SK-N-SH (cell line): ENCODE measurements at regions not wholly inside any gene's neighbourhood (a gene's known extent, or its start where the extent isn't known, plus 50 kb on each side); places are given as distances from the start of the nearest gene placed in this dataset.
"Not testable (repeated sequence)": the region's sequence is repeated elsewhere in the genome, so short reads cannot be mapped to it uniquely, and the experiment has no call there.

Experiments used
- CTCF ChIA-PET: fragments of 300-600, 350-600 bp; formaldehyde crosslinking; extraction: SDS; loops from one replicate; lab custom pipeline; 2021; lab: Yijun Ruan, JAX
- POLR2A ChIA-PET: fragments of 350-600 bp; sonication (Branson Sonifier 250); formaldehyde crosslinking; extraction: SDS; loops from one replicate; lab custom pipeline; 2020; ENCODE audit warnings: antibody characterized with exemption, inconsistent platforms; lab: Yijun Ruan, JAX
- DNase-seq: peaks from one replicate; pipeline ENCODE4 v3.0.0; 2012
- H2AFZ ChIP-seq: fragments of 200-600 bp; sonication (generic); 2 replicates; pipeline ENCODE4 v1.8.1; 2016; ENCODE audit warnings: antibody characterized with exemption, mild to moderate bottlenecking, low read depth
- H3F3A ChIP-seq: fragments of 200-600 bp; sonication (generic); replicated peaks from 2 replicates; pipeline ENCODE3; 2016; ENCODE audit warnings: antibody characterized with exemption, mild to moderate bottlenecking; ENCODE audit not compliant: insufficient read depth
- H3K27ac ChIP-seq, 2 experiments: fragments of 200-500 bp in 1 of 2; fragments of 200-600 bp in 1 of 2; sonication (Bioruptor generic) in 1 of 2; sonication (generic), shearing (Covaris generic) in 1 of 2; 2 replicates each; pipeline versions ENCODE4 v1.5.1 to v1.6.1; 2014 to 2016; ENCODE audit warnings: low read depth in 2 of 2, inconsistent platforms in 1 of 2, low read length in 1 of 2, mild to moderate bottlenecking in 1 of 2, mixed read lengths in 1 of 2
- H3K27me3 ChIP-seq: fragments of 200-600 bp; sonication (generic), shearing (Covaris generic); 2 replicates; pipeline ENCODE4 v1.6.1; 2016; ENCODE audit warnings: mixed run types; ENCODE audit not compliant: insufficient read depth
- H3K36me3 ChIP-seq, 2 experiments: fragments of 200-500 bp in 1 of 2; fragments of 200-600 bp in 1 of 2; sonication (Bioruptor generic) in 1 of 2; sonication (generic) in 1 of 2; replicated peaks in 1 of 2; 2 replicates each; pipeline versions ENCODE3 to v1.5.1; 2014 to 2016; ENCODE audit warnings: low read length in 1 of 2, mild to moderate bottlenecking in 1 of 2; ENCODE audit not compliant: insufficient read depth in 2 of 2, control insufficient read depth in 1 of 2
- H3K4me1 ChIP-seq, 2 experiments: fragments of 200-500 bp in 1 of 2; fragments of 200-600 bp in 1 of 2; sonication (Bioruptor generic) in 1 of 2; sonication (generic), shearing (Covaris generic) in 1 of 2; 2 replicates each; pipeline versions ENCODE4 v1.5.1 to v1.6.1; 2014 to 2016; ENCODE audit warnings: low read depth in 1 of 2, low read length in 1 of 2, mixed run types in 1 of 2; ENCODE audit not compliant: insufficient read depth in 2 of 2, control insufficient read depth in 1 of 2
- H3K4me2 ChIP-seq: fragments of 200-600 bp; sonication (generic), shearing (Covaris generic); 2 replicates; pipeline ENCODE4 v1.6.1; 2017; ENCODE audit warnings: mixed run types
- H3K4me3 ChIP-seq, 2 experiments: fragments of 200-500 bp in 1 of 2; fragments of 200-600 bp in 1 of 2; sonication (Bioruptor generic) in 1 of 2; sonication (generic), shearing (Covaris generic) in 1 of 2; 2 replicates each; pipeline versions ENCODE4 v1.5.1 to v1.8.1; 2014 to 2016; ENCODE audit warnings: low read depth in 2 of 2, inconsistent platforms in 1 of 2, low read length in 1 of 2, mild to moderate bottlenecking in 1 of 2, mixed read lengths in 1 of 2, moderate library complexity in 1 of 2
- H3K79me2 ChIP-seq: fragments of 200-600 bp; sonication (generic); 2 replicates; pipeline ENCODE4 v1.8.1; 2017; ENCODE audit warnings: mild to moderate bottlenecking; ENCODE audit not compliant: insufficient read depth
- H3K9ac ChIP-seq: fragments of 200-600 bp; sonication (generic); 2 replicates; pipeline ENCODE4 v1.6.1; 2017; ENCODE audit warnings: mixed run types
- H3K9me2 ChIP-seq: fragments of 200-600 bp; sonication (generic); 2 replicates; pipeline ENCODE4 v1.6.1; 2017; ENCODE audit warnings: mixed run types
- H3K9me3 ChIP-seq: fragments of 200-600 bp; sonication (generic); 2 replicates; pipeline ENCODE4 v1.6.1; 2017; ENCODE audit warnings: mixed run types, mild to moderate bottlenecking, moderate library complexity
- H4K20me1 ChIP-seq: fragments of 200-600 bp; sonication (generic); 2 replicates; pipeline ENCODE4 v1.6.1; 2017; ENCODE audit warnings: mild to moderate bottlenecking, mixed run types; ENCODE audit not compliant: insufficient read depth
- CHD2 ChIP-seq: fragments of 150-350 bp; IDR thresholded peaks from 2 replicates; pipeline ENCODE4 v1.6.1; 2018; ENCODE audit warnings: low read length; ENCODE audit not compliant: partially characterized antibody
- ELF1 ChIP-seq: IDR thresholded peaks from 2 replicates; pipeline ENCODE4 v1.4.0; 2012
- EP300 ChIP-seq, 2 experiments: IDR thresholded peaks; 2 replicates each; pipeline versions ENCODE4 v1.4.0 to v1.6.1; 2012; ENCODE audit warnings: borderline replicate concordance in 1 of 2, low read depth in 1 of 2, low read length in 1 of 2
- EZH2phosphoT487 ChIP-seq: fragments of 200-600 bp; sonication (generic); IDR thresholded peaks from 2 replicates; pipeline ENCODE4 v1.6.1; 2017; ENCODE audit warnings: low read depth, mixed run types, mild to moderate bottlenecking, antibody characterized with exemption, moderate library complexity, borderline replicate concordance
- FOXJ3 ChIP-seq: sonication (generic); formaldehyde crosslinking; IDR thresholded peaks from 2 replicates; pipeline ENCODE4 v1.5.1; 2020; ENCODE audit warnings: mild to moderate bottlenecking, missing genetic modification reagents
- GABPA ChIP-seq: IDR thresholded peaks from 2 replicates; pipeline ENCODE4 v1.4.0; 2012; ENCODE audit warnings: low read depth, mild to moderate bottlenecking
- GATA2 ChIP-seq: sonication (generic); formaldehyde crosslinking; IDR thresholded peaks from 2 replicates; pipeline ENCODE4 v1.5.0; 2020; ENCODE audit warnings: mild to moderate bottlenecking, missing genetic modification reagents
- MEF2A ChIP-seq: IDR thresholded peaks from 2 replicates; pipeline ENCODE4 v1.4.0; 2012; ENCODE audit warnings: low read depth, borderline replicate concordance
- NFIC ChIP-seq: IDR thresholded peaks from 2 replicates; pipeline ENCODE4 v1.4.0; 2012; ENCODE audit warnings: borderline replicate concordance
- POLR2AphosphoS5 ChIP-seq: IDR thresholded peaks from 2 replicates; pipeline ENCODE4 v1.6.1; 2012; ENCODE audit warnings: low read depth, low read length
- RAD21 ChIP-seq: IDR thresholded peaks from 2 replicates; pipeline ENCODE4 v1.6.1; 2012; ENCODE audit warnings: mild to moderate bottlenecking, low read length
- RCOR1 ChIP-seq: fragments of 150-350 bp; IDR thresholded peaks from 2 replicates; pipeline ENCODE4 v1.6.1; 2017; ENCODE audit warnings: antibody characterized with exemption, low read length
- RFX5 ChIP-seq: IDR thresholded peaks from 2 replicates; pipeline ENCODE4 v1.6.1; 2012; ENCODE audit warnings: mild to moderate bottlenecking, improper control_type of control experiment, low read length
- RXRA ChIP-seq: IDR thresholded peaks from 2 replicates; pipeline ENCODE4 v1.4.0; 2012; ENCODE audit warnings: low read depth, mild to moderate bottlenecking, borderline replicate concordance
- TAF1 ChIP-seq: IDR thresholded peaks from 2 replicates; pipeline ENCODE4 v1.6.1; 2012; ENCODE audit warnings: low read depth, mild to moderate bottlenecking, low read length, moderate library complexity, borderline replicate concordance
- TCF12 ChIP-seq: IDR thresholded peaks from 2 replicates; pipeline ENCODE4 v1.4.0; 2012
- YY1 ChIP-seq: IDR thresholded peaks from 2 replicates; pipeline ENCODE4 v1.4.0; 2012; ENCODE audit warnings: low read depth, mild to moderate bottlenecking
- WGBS: methylation state at CpG from one replicate; pipeline ENCODE4 v1.1.6; 2017; ENCODE audit warnings: low lambda C conversion rate; 5-methylcytosine and 5-hydroxymethylcytosine counted together
- TF ChIP-seq, protein P1 (sequence below): IDR thresholded peaks from 2 replicates; pipeline ENCODE4; 2012
- TF ChIP-seq, protein P2 (sequence below): IDR thresholded peaks from 2 replicates; pipeline ENCODE4 v1.4.0; 2012; ENCODE audit warnings: low read depth, borderline replicate concordance

DNA sequence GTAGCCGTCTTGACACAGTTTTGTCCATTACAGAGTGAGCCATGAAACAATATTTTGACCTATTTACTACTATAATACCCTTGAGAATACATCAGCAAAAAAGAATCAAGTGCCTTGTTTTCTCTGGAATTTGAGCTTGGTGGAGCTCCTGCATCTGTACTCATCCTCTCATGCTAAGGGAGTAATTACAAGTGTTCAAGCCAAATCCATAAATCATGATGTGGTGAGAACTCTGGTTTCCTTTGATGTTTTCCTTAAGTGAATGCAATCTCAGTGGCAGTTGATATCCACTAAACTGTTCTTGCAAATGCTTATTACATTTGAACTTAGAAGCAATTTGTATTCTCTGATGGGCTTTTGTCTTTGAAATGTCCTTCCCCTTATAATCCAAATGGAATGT lies 824.6 kb upstream of the TMPRSS15 start:
- H3K9ac ChIP-seq, result no peak overlapping the region
- H3K4me2 ChIP-seq, result no peak overlapping the region
- no peaks in the 10 kb centered on the region for H3K9me2 ChIP-seq
- no peaks in the 10 kb centered on the region for H3K27me3 ChIP-seq
- H2AFZ ChIP-seq, result no peak overlapping the region
- H3K27ac ChIP-seq, result no peak overlapping the region
- TF ChIP-seq EP300 (IDR thresholded peaks at IDR 0.05; ENCODE audit: borderline replicate concordance in 1 of 2, low read depth in 1 of 2, low read length in 1 of 2) (no peak), ELF1 (no peak), GABPA (no peak), POLR2AphosphoS5 (no peak), FOXJ3 (CRISPR knock-in tag) (no peak), RAD21 (no peak), YY1 (no peak), RXRA (no peak), RFX5 (no peak), GATA2 (CRISPR knock-in tag) (no peak), EZH2phosphoT487 (no peak), MEF2A (no peak), CHD2 (no peak), TAF1 (no peak), RCOR1 (no peak), NFIC (no peak), TCF12 (no peak)
- TF ChIP-seq, protein P1, sequence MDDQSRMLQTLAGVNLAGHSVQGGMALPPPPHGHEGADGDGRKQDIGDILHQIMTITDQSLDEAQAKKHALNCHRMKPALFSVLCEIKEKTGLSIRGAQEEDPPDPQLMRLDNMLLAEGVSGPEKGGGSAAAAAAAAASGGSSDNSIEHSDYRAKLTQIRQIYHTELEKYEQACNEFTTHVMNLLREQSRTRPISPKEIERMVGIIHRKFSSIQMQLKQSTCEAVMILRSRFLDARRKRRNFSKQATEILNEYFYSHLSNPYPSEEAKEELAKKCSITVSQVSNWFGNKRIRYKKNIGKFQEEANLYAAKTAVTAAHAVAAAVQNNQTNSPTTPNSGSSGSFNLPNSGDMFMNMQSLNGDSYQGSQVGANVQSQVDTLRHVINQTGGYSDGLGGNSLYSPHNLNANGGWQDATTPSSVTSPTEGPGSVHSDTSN, result no peak
- TF ChIP-seq, protein P2, sequence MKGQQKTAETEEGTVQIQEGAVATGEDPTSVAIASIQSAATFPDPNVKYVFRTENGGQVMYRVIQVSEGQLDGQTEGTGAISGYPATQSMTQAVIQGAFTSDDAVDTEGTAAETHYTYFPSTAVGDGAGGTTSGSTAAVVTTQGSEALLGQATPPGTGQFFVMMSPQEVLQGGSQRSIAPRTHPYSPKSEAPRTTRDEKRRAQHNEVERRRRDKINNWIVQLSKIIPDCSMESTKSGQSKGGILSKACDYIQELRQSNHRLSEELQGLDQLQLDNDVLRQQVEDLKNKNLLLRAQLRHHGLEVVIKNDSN, result no peak
- WGBS, result 0% methylated on average over 1 of the region's 1 CpG
- CTCF ChIA-PET, result no interaction called here
- no peaks in the 10 kb centered on the region for H3K4me1 ChIP-seq
- H3K4me3 ChIP-seq, result no peak overlapping the region
- no peaks in the 10 kb centered on the region for H3K36me3 ChIP-seq
- POLR2A ChIA-PET, result no interaction called here
- H3K9me3 ChIP-seq, result no peaks in the 10 kb centered on the region
- DNase-seq, result no peak
- no peaks in the 10 kb centered on the region for H3F3A ChIP-seq
- no peaks in the 10 kb centered on the region for H4K20me1 ChIP-seq
- no peaks in the 10 kb centered on the region for H3K79me2 ChIP-seq

DNA sequence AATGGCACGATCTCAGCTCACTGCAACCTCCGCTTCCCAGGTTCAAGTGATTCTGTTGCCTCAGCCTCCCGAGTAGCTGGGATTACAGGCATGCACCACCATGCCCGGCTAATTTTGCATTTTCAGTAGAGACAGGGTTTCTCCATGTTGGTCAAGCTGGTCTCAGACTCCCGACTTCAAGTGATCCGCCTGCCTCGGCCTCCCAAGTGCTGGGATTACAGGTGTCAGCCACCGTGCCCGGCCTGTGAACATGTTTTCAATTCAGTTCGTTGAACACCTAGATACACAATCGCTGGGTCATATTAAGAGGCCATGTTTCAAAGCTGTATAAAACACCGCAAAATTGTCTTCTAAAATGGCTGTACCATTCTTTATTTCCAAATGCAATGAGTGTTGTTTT lies 830.3 kb upstream of the TMPRSS15 start:
- H3K27ac ChIP-seq, H3K79me2 ChIP-seq, H3K9me3 ChIP-seq, H3K4me3 ChIP-seq, H3K27me3 ChIP-seq, H3K9me2 ChIP-seq, H3K9ac ChIP-seq, CTCF ChIA-PET, H3F3A ChIP-seq, H4K20me1 ChIP-seq, H3K4me2 ChIP-seq, H3K36me3 ChIP-seq, POLR2A ChIA-PET, DNase-seq, H2AFZ ChIP-seq, H3K4me1 ChIP-seq: not testable (repeated sequence)
- WGBS, result 5% methylated on average over 11 of the region's 12 CpGs
